SU-DHL-6 (cell line): ENCODE measurements at regions not wholly inside any gene's neighbourhood (a gene's known extent, or its start where the extent isn't known, plus 50 kb on each side); places are given as distances from the start of the nearest gene placed in this dataset.
"Not testable (repeated sequence)": the region's sequence is repeated elsewhere in the genome, so short reads cannot be mapped to it uniquely, and the experiment has no call there.

Experiments used
- CTCF ChIP-seq: fragments of 200-600 bp; sonication (generic); IDR thresholded peaks from one replicate; pipeline ENCODE4 v1.5.1; 2017; ENCODE audit warnings: antibody characterized with exemption, mild to moderate bottlenecking, low read length, moderate library complexity; ENCODE audit not compliant: insufficient read depth, poor library complexity, severe bottlenecking
- EZH2phosphoT487 ChIP-seq: fragments of 200-600 bp; sonication (generic), shearing (Covaris generic); conservative IDR thresholded peaks from 2 replicates; pipeline ENCODE4 v1.6.1; 2018; ENCODE audit warnings: mild to moderate bottlenecking, antibody characterized with exemption, low read length, moderate library complexity, mixed read lengths

DNA sequence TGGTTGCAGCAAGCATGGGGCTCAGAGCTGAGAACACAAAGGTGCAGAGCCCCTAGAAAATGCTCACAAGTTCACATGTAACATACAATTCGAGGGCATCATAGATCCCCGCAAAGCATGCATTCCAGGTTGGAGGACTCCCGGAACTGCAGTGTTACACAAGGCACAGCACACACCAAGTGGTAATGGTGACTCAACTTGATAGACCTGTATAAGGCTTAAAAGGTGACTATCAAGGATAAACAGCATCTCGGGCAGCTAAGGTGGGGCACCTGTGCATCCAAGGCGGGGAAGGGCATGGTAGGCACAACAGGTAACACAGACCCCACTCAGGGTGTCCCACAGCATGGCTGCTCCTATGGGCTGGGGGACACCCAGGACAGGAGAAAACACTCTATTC is 167.3 kb downstream of the KLRB1 start:
- not testable (repeated sequence) for TF ChIP-seq CTCF, EZH2phosphoT487
